GM18951 (cell line): ENCODE measurements at regions not wholly inside any gene's neighbourhood (a gene's known extent, or its start where the extent isn't known, plus 50 kb on each side); places are given as distances from the start of the nearest gene placed in this dataset.

Source experiments
- POLR2A ChIP-seq: IDR thresholded peaks from 4 replicates; pipeline ENCODE4 v1.6.1; 2011; ENCODE audit warnings: mild to moderate bottlenecking; ENCODE audit not compliant: insufficient read length, insufficient read depth; ENCODE audit errors: extremely low read depth
- in situ Hi-C: fragments of 300-500 bp; cut with MboI; formaldehyde crosslinking; loops from one replicate; pipeline ENCODE4 v1.12.0; 2022; ENCODE audit warnings: low sequenced_read_pairs, mixed read lengths, inconsistent platforms; ENCODE audit not compliant: unreplicated experiment

DNA sequence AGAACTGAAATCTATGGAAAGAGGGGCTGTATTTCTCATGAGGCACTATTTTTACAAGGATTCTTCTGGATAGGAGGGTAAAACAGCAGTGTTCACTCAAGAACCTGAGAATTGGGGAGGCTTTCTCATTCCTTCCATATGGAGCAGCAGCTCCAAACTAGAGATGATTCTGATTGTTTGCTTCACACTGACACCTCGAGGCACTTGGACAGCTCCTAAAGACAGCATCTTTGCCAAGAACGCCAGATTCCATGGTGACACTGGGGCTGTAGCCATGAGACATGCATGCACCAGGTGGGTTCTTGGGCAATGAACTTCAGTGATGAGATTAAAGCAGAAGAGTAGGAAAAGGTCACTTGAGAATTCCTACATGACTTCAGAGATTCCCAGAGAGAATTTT lies 361.5 kb upstream of the HTR2A start:
- in situ Hi-C loops: no loop called here
- no peak for TF ChIP-seq POLR2A

DNA sequence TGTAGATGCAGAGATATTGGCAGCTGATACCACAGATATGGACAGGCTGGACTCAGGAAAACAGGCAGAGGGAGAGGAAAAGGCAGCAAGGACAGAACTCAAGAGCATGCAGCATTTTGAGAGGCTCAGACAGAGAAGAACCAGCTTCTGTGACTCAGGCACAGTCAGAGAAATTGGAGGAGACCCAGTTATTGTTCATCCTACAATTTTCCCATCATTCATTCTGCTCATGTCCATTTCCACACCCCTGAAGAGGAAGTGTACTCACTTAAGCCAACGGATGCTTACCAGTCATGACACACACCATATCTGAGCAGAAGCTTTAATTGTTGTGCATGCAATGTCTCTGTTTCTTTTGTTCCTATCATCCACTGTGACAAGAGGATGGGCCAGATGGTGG lies 359.8 kb upstream of the HTR2A start:
- in situ Hi-C loops: no loop called here
- TF ChIP-seq POLR2A: no peak

DNA sequence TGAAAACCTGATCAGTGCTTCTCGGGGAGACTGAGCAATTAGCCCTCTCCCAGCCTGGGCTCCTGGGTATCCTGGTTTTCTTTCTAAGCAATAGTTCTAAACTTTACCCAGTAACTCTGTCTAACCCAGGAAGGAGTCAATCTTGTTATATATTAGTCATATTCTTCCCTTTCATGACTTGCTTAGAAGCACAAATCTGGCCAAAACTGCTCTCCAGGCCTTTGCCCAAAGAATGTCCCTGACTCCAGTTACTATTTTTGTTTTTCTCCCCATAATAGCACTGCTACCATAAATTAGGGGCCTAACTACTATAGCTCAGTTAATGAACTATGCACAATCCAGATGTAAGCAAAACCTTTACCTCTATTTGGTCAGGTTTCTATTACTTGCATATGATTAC lies 355.8 kb upstream of the HTR2A start:
- TF ChIP-seq POLR2A: no peak
- in situ Hi-C loops: no loop called here

DNA sequence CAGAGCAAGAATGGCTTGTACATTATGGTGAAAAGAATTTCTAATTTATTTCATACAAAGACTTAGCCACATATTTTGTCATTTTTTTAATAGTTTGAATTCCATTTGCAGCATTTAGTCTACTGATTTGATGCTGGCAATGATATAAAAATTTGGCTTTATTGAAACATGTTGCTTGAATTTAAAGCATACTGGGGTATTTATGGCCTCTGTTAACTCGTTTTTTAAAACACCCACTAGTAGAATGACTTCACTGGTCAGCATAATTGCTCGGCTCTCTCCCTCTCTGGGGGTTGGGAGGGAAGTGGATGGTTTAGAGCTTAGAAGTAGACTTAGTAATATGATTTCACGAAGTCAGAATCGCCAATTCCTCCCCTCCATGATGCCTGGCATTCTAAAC lies 354.9 kb upstream of the HTR2A start:
- in situ Hi-C loops: no loop called here
- no peak for TF ChIP-seq POLR2A

DNA sequence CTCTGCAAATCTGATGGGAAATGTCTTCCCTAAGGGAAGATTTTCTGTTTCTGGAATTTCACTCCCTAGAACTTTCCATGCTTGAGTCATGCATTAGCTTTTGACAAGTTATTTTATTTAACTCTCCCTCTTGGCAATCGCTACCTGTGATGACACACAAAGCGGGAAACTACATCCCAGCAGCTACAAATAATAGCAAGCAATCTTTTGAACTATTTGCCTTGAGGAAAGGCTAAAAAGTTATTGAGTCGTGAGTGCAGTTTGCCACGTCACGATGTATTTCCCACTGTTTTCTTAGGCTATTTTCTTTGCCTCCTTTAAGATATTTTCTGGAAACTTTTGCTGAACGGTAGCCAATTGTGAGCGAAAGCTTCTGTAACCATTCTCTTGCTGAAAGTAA lies 353.3 kb upstream of the HTR2A start:
- in situ Hi-C loops: no loop called here
- TF ChIP-seq POLR2A: no peak

DNA sequence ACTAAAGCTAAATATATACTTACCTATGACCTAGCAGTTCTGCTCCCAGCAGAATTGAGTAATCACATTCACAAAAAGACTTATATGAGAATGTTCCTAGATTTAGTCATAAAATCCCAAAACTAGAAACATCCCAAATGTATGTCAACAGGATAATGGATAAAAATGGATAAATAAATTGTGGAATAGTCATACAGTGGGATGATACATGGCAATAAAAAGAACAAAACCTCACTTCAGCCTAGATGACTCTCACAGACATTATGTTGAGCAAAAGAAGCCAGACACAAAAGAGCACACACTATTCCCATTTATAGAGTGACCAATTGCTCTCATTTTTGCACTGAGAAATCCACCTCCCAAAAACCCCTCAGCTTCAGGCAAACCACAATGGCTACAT lies 352.4 kb upstream of the HTR2A start:
- in situ Hi-C loops: no loop called here
- no peak for TF ChIP-seq POLR2A

DNA sequence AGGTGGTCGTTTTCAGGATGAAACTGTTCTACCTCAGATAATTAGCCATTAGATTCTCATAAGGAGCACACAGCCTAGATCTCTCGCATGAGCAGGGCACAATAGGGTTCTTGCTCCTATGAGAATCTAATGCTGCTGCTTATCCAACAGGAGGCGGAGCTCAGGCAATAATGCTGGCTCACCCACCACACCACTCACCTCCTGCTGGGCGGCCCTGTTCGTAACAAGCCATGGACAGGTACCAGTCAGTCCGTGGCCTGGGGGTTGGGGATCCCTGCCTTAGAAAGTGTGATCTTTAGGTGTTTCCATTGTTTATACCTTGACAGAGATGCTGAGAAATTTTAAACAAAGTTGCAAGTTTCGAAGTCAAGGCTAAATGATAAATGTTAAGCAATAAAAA lies 344.6 kb upstream of the HTR2A start:
- in situ Hi-C loops: no loop called here
- no peak for TF ChIP-seq POLR2A

DNA sequence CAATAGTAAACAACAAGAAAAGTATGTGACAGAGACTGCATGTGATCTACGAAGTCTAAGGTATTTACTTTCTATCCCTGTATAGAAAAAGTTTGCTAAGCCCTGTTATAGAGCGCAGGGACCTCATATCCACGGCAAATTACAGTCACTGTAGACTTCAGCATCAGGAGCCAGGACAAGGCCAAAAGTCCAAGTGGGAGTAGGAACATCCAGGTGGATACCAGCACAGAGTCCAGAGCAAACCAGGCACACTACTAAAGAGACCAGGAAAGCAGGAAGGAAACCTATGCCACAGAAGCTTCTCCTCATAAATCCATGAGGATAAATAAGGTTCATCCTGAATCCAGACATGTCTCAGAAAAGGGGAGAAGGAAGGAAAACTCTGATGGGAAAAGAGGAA lies 342.2 kb upstream of the HTR2A start:
- in situ Hi-C loops: no loop called here
- TF ChIP-seq POLR2A: no peak

DNA sequence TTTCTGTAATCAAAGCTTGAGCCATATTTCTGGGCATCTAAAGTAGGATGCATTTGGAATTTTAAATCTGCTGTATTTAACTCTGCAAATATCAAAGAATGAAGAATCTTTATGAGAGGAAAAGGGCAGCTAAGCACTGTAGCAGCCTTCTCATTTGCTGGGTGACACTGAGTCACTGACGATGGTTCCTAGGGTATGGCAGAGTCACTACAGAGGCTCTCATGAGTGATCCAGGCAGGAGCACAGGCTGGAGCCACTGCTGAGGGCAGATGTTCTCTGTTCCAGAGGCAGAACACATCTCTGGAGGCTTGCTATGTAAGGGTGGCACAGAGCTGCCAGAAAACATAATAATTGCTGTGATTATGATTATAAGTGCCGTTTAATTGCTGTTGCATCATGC lies 340.7 kb upstream of the HTR2A start:
- in situ Hi-C loops: no loop called here
- no peak for TF ChIP-seq POLR2A

DNA sequence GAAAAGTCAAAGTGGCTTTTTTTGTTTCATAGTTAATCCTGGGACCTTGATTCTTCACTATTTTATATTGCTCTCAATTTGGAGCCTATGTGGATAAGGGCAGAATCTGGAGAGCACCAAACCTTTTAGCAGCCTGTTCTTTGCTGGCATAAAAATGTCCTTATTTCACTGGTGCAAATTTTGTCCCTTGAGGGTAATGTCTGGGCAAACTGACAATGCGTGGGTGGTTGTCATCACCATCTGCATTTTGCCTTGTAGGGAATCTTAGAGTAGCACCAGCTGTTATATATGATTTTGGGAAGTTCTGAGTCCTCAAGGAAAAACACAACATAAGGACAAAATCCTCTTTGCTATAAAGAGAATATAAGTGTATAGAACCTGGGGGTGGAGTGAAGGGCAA lies 336.9 kb upstream of the HTR2A start:
- in situ Hi-C loops: no loop called here
- TF ChIP-seq POLR2A: no peak

DNA sequence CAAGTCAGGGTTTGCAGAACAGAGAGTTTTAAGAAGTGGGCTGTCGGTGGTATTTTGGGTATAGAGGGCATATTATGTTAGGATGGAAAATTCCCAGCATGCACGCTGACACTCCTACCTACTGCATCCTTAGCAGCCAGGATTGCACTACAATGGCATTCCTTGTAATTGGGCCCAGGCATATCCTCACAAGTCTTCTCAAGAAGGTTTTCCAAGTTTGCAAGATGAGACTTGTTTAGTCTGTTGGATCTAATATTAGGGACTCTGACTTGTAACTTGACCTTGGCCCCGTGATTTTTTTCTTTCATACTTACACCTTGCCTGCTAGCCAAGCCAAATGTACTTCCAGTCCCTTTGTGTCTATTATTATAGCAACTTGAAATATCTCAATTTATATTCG lies 335.7 kb upstream of the HTR2A start:
- in situ Hi-C loops: no loop called here
- TF ChIP-seq POLR2A: no peak

DNA sequence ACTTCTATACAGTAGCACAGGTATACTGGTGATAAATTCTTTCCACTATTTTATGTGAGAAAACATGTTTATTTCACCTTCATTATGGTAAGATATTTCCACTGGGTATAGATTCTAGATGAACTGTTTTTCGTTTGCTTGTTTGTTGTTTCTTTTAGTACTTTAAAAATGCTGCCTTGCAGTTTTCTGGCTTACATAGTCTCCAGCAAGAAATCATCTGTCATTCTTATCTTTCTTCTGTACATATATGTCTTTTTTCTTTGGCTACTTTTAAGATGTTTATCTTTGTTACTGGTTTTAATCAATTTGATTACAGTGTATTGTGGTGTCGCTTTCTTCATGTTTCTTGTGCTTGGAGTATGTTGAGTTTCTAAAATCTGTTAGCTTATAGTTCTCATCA lies 333.3 kb upstream of the HTR2A start:
- in situ Hi-C loops: no loop called here
- TF ChIP-seq POLR2A: no peak

DNA sequence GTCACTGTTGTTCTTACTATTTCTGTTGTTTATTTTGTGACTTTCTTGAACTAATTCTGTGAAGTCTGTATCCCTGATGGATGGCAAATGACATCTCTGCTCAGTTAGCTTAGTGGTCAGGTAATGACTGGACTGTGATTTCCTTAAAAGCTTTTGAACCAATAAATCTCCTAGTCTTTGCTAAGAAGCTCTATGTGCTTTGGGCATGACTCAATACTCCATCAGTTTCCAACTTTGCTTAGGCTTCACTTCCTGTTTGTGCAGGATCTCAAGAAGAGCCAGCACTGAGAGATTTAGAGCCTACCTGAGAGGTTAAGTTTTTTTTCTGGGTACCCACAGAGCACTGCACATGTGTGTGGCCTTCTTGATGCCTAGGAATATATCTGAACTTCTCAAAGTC lies 329.7 kb upstream of the HTR2A start:
- in situ Hi-C loops: no loop called here
- TF ChIP-seq POLR2A: no peak

DNA sequence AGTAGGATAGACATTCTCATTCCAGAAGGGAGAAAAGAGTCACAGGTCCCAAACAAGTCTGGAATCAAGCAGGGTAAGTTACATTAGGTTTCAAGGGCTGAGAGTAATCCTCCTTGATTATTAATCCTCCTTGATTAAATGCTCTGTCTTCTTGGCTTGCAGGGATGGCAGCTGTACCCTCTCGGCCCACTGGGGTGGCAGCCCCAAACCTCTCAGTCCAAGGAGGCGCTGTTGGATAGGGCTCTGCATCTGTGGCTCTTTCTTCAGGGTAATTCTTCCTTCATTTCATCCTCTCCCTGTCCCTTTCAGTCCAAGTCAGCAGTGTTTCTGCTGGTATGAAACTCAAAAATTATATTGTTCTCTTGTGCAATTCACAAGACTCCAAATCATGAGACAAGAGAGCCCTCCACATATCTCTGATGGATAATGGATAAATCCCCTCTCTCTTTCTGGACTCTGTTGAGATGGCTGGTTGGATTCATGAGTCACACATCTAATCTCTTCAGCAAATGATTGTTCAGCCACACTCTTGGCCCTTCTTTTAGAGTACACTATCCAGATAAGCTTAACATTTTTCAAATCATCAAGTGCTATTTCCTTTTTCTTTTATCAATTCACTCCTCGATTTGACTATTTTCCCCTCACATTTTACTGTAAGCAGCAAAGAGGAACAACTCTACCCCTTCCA lies 323.7 kb upstream of the HTR2A start:
- no peak for TF ChIP-seq POLR2A
- in situ Hi-C loops: no loop called here

DNA sequence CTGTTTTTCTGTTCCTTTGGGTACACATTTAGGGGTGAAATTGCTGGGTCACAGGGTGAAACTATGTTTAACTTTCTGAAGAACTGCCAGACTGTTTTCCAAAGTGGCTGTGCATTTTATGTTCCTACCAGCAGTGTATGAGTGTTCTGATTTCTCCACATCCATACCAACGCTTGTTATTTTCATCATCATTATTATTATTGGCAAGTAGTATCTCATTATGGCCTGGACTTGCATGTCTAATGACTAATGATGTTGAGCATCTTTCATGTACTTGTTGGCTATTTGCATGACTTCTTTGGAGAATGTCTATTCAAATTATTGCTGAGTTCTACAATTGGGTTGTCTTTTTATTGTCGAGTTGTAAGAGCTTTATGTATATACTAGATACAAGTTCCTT lies 321.8 kb upstream of the HTR2A start:
- in situ Hi-C loops: no loop called here
- TF ChIP-seq POLR2A: no peak
